HuH-7.5 (cell line): ENCODE measurements at regions not wholly inside any gene's neighbourhood (a gene's known extent, or its start where the extent isn't known, plus 50 kb on each side); places are given as distances from the start of the nearest gene placed in this dataset.
"Not testable (repeated sequence)": the region's sequence is repeated elsewhere in the genome, so short reads cannot be mapped to it uniquely, and the experiment has no call there.

Experiments used
- DNase-seq: peaks from one replicate; pipeline ENCODE4 v3.0.0; 2011; ENCODE audit warnings: low spot score

- no peak for DNase-seq
Measured at GRCh38 chr5:106691701-106692100, 979.0 kb downstream of the EFNA5 start.

GRCh38 chr5:106690585-106690984 is 980.2 kb downstream of the EFNA5 start:
- DNase-seq, result no peak

- no peak for DNase-seq
Measured at GRCh38 chr5:106680330-106680729, 990.4 kb downstream of the EFNA5 start.

GRCh38 chr5:106677057-106677456 is 993.7 kb downstream of the EFNA5 start:
- no peak for DNase-seq

- no peak for DNase-seq
Measured at GRCh38 chr5:106675687-106676086, 995.0 kb downstream of the EFNA5 start.

GRCh38 chr5:106673941-106674340 is 996.8 kb downstream of the EFNA5 start:
- no peak for DNase-seq

- no peak for DNase-seq
Measured at GRCh38 chr5:106661866-106662265, 1008.9 kb downstream of the EFNA5 start.

- no peak for DNase-seq
Measured at GRCh38 chr5:106660681-106661080, 1010.1 kb downstream of the EFNA5 start.

- no peak for DNase-seq
Measured at GRCh38 chr5:106658150-106658549, 1012.6 kb downstream of the EFNA5 start.

GRCh38 chr5:106656821-106657220 is 1013.9 kb downstream of the EFNA5 start:
- DNase-seq, result no peak

- no peak for DNase-seq
Measured at GRCh38 chr5:106649031-106649430, 1021.7 kb downstream of the EFNA5 start.

GRCh38 chr5:106648401-106648800 is 1022.3 kb downstream of the EFNA5 start:
- no peak for DNase-seq

GRCh38 chr5:106646106-106646505 is 1024.6 kb downstream of the EFNA5 start:
- DNase-seq, result no peak

GRCh38 chr5:106640511-106640910 is 1030.2 kb downstream of the EFNA5 start:
- no peak for DNase-seq

GRCh38 chr5:106639488-106639887 is 1031.2 kb downstream of the EFNA5 start:
- no peak for DNase-seq

GRCh38 chr5:106637275-106637674 is 1033.5 kb downstream of the EFNA5 start:
- no peak for DNase-seq

GRCh38 chr5:106634375-106634774 is 1036.4 kb downstream of the EFNA5 start:
- no peak for DNase-seq

- DNase-seq, result no peak
Measured at GRCh38 chr5:106633825-106634224, 1036.9 kb downstream of the EFNA5 start.

- not testable (repeated sequence) for DNase-seq
Measured at GRCh38 chr5:106628456-106628855, 1042.3 kb downstream of the EFNA5 start.

- DNase-seq, result no peak
Measured at GRCh38 chr5:106610041-106610440, 1060.7 kb downstream of the EFNA5 start.

GRCh38 chr5:106601620-106602019 is 1069.1 kb downstream of the EFNA5 start:
- DNase-seq, result no peak

- no peak for DNase-seq
Measured at GRCh38 chr5:106600803-106601202, 1069.9 kb downstream of the EFNA5 start.

- DNase-seq, result no peak
Measured at GRCh38 chr5:106595864-106596263, 1074.9 kb downstream of the EFNA5 start.

- no peak for DNase-seq
Measured at GRCh38 chr5:106584268-106584667, 1086.5 kb downstream of the EFNA5 start.

GRCh38 chr5:106578736-106579135 is 1092.0 kb downstream of the EFNA5 start:
- no peak for DNase-seq
